Right lobe of liver (tissue), 4 donors: ENCODE measurements at regions not wholly inside any gene's neighbourhood (a gene's known extent, or its start where the extent isn't known, plus 50 kb on each side); places are given as distances from the start of the nearest gene placed in this dataset.
"Not testable (repeated sequence)": the region's sequence is repeated elsewhere in the genome, so short reads cannot be mapped to it uniquely, and the experiment has no call there.

ENCODE experiments used
- CTCF ChIP-seq, 4 donors: fragments of 200-600 bp in 3 of 4; fragments of 450-650 bp in 1 of 4; IDR thresholded peaks; one replicate each; pipeline versions ENCODE4 v1.5.1 to v1.8.0; 2016 to 2022; ENCODE audit warnings: antibody characterized with exemption in 4 of 4, mild to moderate bottlenecking in 2 of 4
- POLR2A ChIP-seq: fragments of 450-650 bp; IDR thresholded peaks from one replicate; pipeline ENCODE4 v1.6.1; 2017; ENCODE audit warnings: antibody characterized with exemption, mild to moderate bottlenecking
- donor health status: DM: no; HTN: no; CAD: no.
- donor health status: DM: no; HTN: no; CAD: no.
- donor health status: DM: no; HTN: yes; CAD: no.

- TF ChIP-seq CTCF (IDR thresholded peaks at IDR 0.05); POLR2A: not testable (repeated sequence)
Measured at GRCh38 chr16:18157854-18158253, 178.7 kb downstream of the NPIPA8 start.
